T-helper 17 cell (primary cell): ENCODE measurements at regions not wholly inside any gene's neighbourhood (a gene's known extent, or its start where the extent isn't known, plus 50 kb on each side); places are given as distances from the start of the nearest gene placed in this dataset.

Experiments used
- ATAC-seq: fragments of 150-1000 bp; cut with Tn5 transposase; 2 replicates; pipeline ENCODE4 v1.10.0; 2021; ENCODE audit warnings: mild to moderate bottlenecking, moderate library complexity
- DNase-seq, 3 donors: peaks; one replicate each; pipeline versions ENCODE4 v3.0.0 to v3.0.0-alpha.2; 2020 to 2021
- H3K9me3 ChIP-seq: one replicate; pipeline ENCODE4 v1.7.0; 2013; ENCODE audit warnings: low read length, mild to moderate bottlenecking; ENCODE audit not compliant: control insufficient read depth, poor library complexity, severe bottlenecking
- H3K27ac Mint-ChIP-seq: one replicate; pipeline ENCODE4 v1.8.0; 2022; ENCODE audit warnings: mild to moderate bottlenecking, moderate library complexity, mixed read lengths
- H3K27me3 Mint-ChIP-seq: one replicate; pipeline ENCODE4 v1.8.0; 2022; ENCODE audit warnings: mixed read lengths
- H3K36me3 Mint-ChIP-seq: one replicate; pipeline ENCODE4 v1.8.0; 2022; ENCODE audit warnings: low read depth, mixed read lengths
- H3K4me1 Mint-ChIP-seq: one replicate; pipeline ENCODE4 v1.8.0; 2022; ENCODE audit warnings: mild to moderate bottlenecking, mixed read lengths
- H3K4me3 Mint-ChIP-seq: one replicate; pipeline ENCODE4 v1.8.0; 2022; ENCODE audit warnings: mild to moderate bottlenecking, moderate library complexity, mixed read lengths

- Mint-ChIP-seq H3K36me3 (no peaks in the 10 kb centered on the region), H3K4me1 (no peaks in the 10 kb centered on the region), H3K27ac (no peak overlapping the region), H3K4me3 (no peak overlapping the region), H3K27me3 (peaks cover 22% of the 10 kb centered on the region)
- no peaks in the 10 kb centered on the region for H3K9me3 ChIP-seq
- DNase-seq: no peak
- no peak for ATAC-seq
Measured at GRCh38 chr13:74674720-74675119, 540.5 kb upstream of the KLF12 start.

GRCh38 chr13:74669149-74669548 is 534.9 kb upstream of the KLF12 start:
- Mint-ChIP-seq H3K4me3 (no peak overlapping the region), H3K27ac (no peak overlapping the region), H3K27me3 (peaks cover 28% of the 10 kb centered on the region), H3K4me1 (peaks cover 6% of the 10 kb centered on the region), H3K36me3 (no peaks in the 10 kb centered on the region)
- no peak for ATAC-seq
- H3K9me3 ChIP-seq: no peaks in the 10 kb centered on the region
- no peak for DNase-seq

GRCh38 chr13:74667656-74668203 is 533.5 kb upstream of the KLF12 start:
- Mint-ChIP-seq H3K27ac (no peak overlapping the region), H3K4me3 (no peak overlapping the region), H3K27me3 (peaks cover 27% of the 10 kb centered on the region), H3K4me1 (peaks cover 6% of the 10 kb centered on the region), H3K36me3 (no peaks in the 10 kb centered on the region)
- no peak for ATAC-seq
- no peaks in the 10 kb centered on the region for H3K9me3 ChIP-seq
- no peak for DNase-seq

GRCh38 chr13:74662905-74663304 is 528.7 kb upstream of the KLF12 start:
- H3K36me3 Mint-ChIP-seq: no peaks in the 10 kb centered on the region
- no peak overlapping the region for H3K27ac Mint-ChIP-seq
- no peak overlapping the region for H3K4me3 Mint-ChIP-seq
- peaks cover 18% of the 10 kb centered on the region for H3K27me3 Mint-ChIP-seq
- peaks cover 3% of the 10 kb centered on the region for H3K4me1 Mint-ChIP-seq
- DNase-seq (no peak), ATAC-seq (no peak)
- no peaks in the 10 kb centered on the region for H3K9me3 ChIP-seq

- ATAC-seq (no peak), DNase-seq (no peak)
- no peaks in the 10 kb centered on the region for H3K36me3 Mint-ChIP-seq
- no peaks in the 10 kb centered on the region for H3K4me1 Mint-ChIP-seq
- H3K27ac Mint-ChIP-seq: no peak overlapping the region
- H3K27me3 Mint-ChIP-seq: peaks cover 12% of the 10 kb centered on the region
- no peaks in the 10 kb centered on the region for H3K9me3 ChIP-seq
- no peak overlapping the region for H3K4me3 Mint-ChIP-seq
Measured at GRCh38 chr13:74661851-74662250, 527.6 kb upstream of the KLF12 start.

DNA sequence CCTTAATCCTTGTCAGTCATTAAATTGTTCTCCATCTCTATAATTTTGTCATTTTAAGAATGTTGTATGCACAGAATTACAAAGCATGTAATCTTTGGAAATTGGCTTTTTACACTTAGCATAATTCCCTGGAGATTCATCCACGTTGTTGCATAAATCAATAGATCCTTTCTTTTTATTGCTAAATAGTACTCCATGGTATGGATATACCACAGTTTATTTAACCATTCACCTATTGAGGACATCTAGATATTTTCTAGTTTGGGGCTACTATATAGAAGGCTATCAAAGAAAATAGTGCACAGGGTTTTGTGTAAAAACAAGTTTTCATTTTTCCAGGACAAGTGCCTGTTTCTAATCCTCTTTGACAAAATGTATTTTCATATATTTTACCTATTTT is 523.6 kb upstream of the KLF12 start:
- H3K36me3 Mint-ChIP-seq: no peaks in the 10 kb centered on the region
- H3K4me1 Mint-ChIP-seq: no peaks in the 10 kb centered on the region
- H3K27ac Mint-ChIP-seq: no peak overlapping the region
- H3K4me3 Mint-ChIP-seq: no peak overlapping the region
- ATAC-seq (no peak), DNase-seq (no peak)
- H3K9me3 ChIP-seq: no peaks in the 10 kb centered on the region
- H3K27me3 Mint-ChIP-seq: peaks cover 9% of the 10 kb centered on the region

GRCh38 chr13:74651121-74651520 is 516.9 kb upstream of the KLF12 start:
- DNase-seq (no peak), ATAC-seq (no peak)
- H3K27ac Mint-ChIP-seq: no peak overlapping the region
- H3K4me1 Mint-ChIP-seq: no peaks in the 10 kb centered on the region
- no peaks in the 10 kb centered on the region for H3K36me3 Mint-ChIP-seq
- no peak overlapping the region for H3K4me3 Mint-ChIP-seq
- H3K9me3 ChIP-seq: no peaks in the 10 kb centered on the region
- peaks cover 16% of the 10 kb centered on the region for H3K27me3 Mint-ChIP-seq

DNA sequence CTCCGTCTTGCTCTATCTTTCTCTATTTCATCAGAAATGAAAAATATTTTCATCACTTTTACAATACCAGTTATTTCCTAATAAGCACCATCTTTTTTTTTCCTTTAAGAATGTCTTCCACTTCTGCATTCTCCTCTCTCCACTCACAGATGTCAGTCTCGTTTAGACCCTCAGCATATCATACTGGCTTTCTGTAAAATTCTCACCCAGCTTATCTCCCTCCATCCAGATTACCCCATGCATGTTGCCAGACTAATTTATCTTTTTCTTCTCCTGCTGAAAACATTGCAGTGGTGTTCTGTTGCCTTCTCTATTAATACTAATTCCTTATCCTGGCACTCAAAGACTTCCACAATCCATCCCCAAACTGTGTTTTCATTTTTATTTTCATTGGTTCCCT is 513.8 kb upstream of the KLF12 start:
- no peak for DNase-seq
- Mint-ChIP-seq H3K36me3 (no peaks in the 10 kb centered on the region), H3K27me3 (peaks cover 16% of the 10 kb centered on the region), H3K4me1 (no peaks in the 10 kb centered on the region), H3K4me3 (no peak overlapping the region), H3K27ac (no peak overlapping the region)
- H3K9me3 ChIP-seq: no peaks in the 10 kb centered on the region
- no peak for ATAC-seq

DNA sequence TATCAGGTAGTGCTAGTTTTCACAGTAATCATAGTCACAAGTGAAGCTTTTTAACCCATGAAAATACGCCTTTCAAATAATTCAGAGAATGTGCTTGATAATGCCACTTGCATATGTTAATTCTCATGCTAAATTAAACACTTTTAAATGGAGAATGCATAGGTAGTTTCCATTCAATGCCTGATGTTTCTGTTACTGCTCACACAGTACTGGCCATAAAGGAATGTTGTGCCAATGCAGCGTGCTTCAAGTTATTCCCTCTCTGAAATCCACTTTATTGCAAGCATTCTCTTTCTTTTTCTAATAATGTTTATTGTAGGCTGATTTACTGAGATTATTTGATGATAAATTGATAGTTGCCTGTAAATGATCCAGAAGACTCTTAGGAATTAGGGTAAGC is 513.0 kb upstream of the KLF12 start:
- no peak for DNase-seq
- Mint-ChIP-seq H3K4me3 (no peak overlapping the region), H3K36me3 (no peaks in the 10 kb centered on the region), H3K4me1 (no peaks in the 10 kb centered on the region), H3K27me3 (peaks cover 16% of the 10 kb centered on the region), H3K27ac (no peak overlapping the region)
- H3K9me3 ChIP-seq: no peaks in the 10 kb centered on the region
- no peak for ATAC-seq

- H3K27me3 Mint-ChIP-seq: peaks cover 12% of the 10 kb centered on the region
- H3K9me3 ChIP-seq: no peaks in the 10 kb centered on the region
- no peaks in the 10 kb centered on the region for H3K4me1 Mint-ChIP-seq
- no peak overlapping the region for H3K4me3 Mint-ChIP-seq
- no peak overlapping the region for H3K27ac Mint-ChIP-seq
- DNase-seq (no peak), ATAC-seq (no peak)
- H3K36me3 Mint-ChIP-seq: no peaks in the 10 kb centered on the region
Measured at GRCh38 chr13:74646091-74646490, 511.9 kb upstream of the KLF12 start.

DNA sequence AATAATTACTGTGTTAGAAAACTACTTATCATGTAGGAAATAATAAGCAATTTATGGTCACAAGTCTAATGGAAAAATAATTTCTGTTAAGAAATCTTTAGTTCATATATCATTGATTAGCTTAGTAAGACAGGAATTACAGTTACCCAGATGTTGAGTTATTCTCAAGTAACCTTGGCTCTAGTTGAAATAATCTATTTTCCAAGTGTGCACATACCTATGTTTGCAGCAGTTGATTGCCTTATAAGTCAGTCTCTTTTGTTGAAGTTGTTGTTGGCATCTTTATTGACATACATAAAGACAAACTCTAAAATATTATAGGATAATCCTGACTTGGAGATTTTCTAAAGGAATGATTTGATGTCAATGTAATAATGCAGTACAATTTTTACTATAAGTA is 511.4 kb upstream of the KLF12 start:
- Mint-ChIP-seq H3K27ac (no peak overlapping the region), H3K4me1 (no peaks in the 10 kb centered on the region), H3K36me3 (no peaks in the 10 kb centered on the region), H3K4me3 (no peak overlapping the region), H3K27me3 (peaks cover 7% of the 10 kb centered on the region)
- no peak for DNase-seq
- ATAC-seq: no peak
- no peaks in the 10 kb centered on the region for H3K9me3 ChIP-seq

GRCh38 chr13:74644229-74644628 is 510.0 kb upstream of the KLF12 start:
- no peak for ATAC-seq
- H3K4me3 Mint-ChIP-seq: no peak overlapping the region

DNA sequence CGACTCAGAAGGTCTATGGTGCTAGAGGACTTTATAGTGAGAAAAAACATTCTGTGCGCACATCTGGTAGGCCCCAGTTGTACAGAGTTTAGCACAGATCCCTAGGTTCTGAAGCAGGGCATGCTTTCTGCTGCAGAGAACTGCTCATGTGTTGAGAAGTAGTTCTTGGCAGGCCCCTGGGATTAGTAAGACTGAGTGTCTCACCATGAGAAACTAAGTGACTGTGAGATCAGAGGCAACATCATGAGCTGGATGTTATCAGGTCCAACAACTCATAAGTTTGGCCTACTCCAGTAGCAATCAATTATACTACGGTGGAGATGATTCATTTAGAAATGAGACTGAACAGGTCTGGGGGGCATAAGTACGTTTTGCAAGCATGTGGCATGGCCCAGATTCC is 507.4 kb upstream of the KLF12 start:
- Mint-ChIP-seq H3K27me3 (peaks cover 1% of the 10 kb centered on the region), H3K4me1 (peaks cover 6% of the 10 kb centered on the region), H3K27ac (no peak overlapping the region), H3K4me3 (no peak overlapping the region), H3K36me3 (no peaks in the 10 kb centered on the region)
- no peaks in the 10 kb centered on the region for H3K9me3 ChIP-seq
- ATAC-seq (no peak), DNase-seq (no peak)

More at GRCh38 chr13:74644229-74644628, 510.0 kb upstream of the KLF12 start:
- H3K27me3 Mint-ChIP-seq: peaks cover 4% of the 10 kb centered on the region
- peaks cover 5% of the 10 kb centered on the region for H3K4me1 Mint-ChIP-seq
- no peak overlapping the region for H3K27ac Mint-ChIP-seq
- no peak for DNase-seq
- no peaks in the 10 kb centered on the region for H3K36me3 Mint-ChIP-seq
- no peaks in the 10 kb centered on the region for H3K9me3 ChIP-seq

DNA sequence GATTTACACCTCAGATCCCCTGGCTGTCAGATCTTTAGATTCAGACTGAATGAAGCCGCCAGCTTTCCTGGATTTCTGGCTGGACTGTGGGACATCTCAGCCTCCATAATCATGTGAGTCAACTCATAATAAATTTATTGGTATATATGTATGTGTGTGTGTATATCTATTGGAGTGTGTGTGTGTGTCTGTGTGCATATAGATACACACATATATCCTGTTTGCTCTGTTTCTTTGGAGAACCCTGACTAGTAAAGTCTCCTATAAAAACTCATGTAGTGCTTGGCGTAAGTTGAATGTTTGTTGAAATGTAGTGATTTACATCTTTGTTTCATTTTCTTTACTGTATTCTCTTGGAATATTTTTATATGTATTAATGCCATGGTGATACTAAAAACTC is 499.5 kb upstream of the KLF12 start:
- Mint-ChIP-seq H3K36me3 (no peaks in the 10 kb centered on the region), H3K27ac (no peak overlapping the region), H3K4me1 (no peaks in the 10 kb centered on the region), H3K4me3 (no peak overlapping the region), H3K27me3 (no peaks in the 10 kb centered on the region)
- no peak for ATAC-seq
- DNase-seq: no peak
- H3K9me3 ChIP-seq: no peaks in the 10 kb centered on the region
